Caco-2 (cell line): ENCODE measurements at regions not wholly inside any gene's neighbourhood (a gene's known extent, or its start where the extent isn't known, plus 50 kb on each side); places are given as distances from the start of the nearest gene placed in this dataset.
"Not testable (repeated sequence)": the region's sequence is repeated elsewhere in the genome, so short reads cannot be mapped to it uniquely, and the experiment has no call there.

Source experiments
- BruUV-seq: library from RNA; stranded (reverse); fragments of 400-500 nt; replicated peaks from 2 replicates; lab custom pipeline; 2021; lab: Mats Ljungman, UMichigan
- CTCF ChIA-PET: fragments of 300-600 bp; sonication (Branson Sonifier 250); formaldehyde crosslinking; loops from one replicate; lab custom pipeline; 2022; ENCODE audit warnings: antibody characterized with exemption; lab: Charles Lee
- POLR2A ChIA-PET: fragments of 300-600 bp; sonication (Branson Sonifier 250); formaldehyde crosslinking; loops from one replicate; lab custom pipeline; 2022; ENCODE audit warnings: antibody characterized with exemption; lab: Charles Lee
- DNase-seq, 2 experiments: peaks; one replicate each; pipeline versions ENCODE4 v3.0.0 to v3.0.0-alpha.2; 2020 to 2022
- H3K27me3 ChIP-seq: replicated peaks from 2 replicates; pipeline ENCODE4 v1.6.0; 2011; ENCODE audit warnings: low read length; ENCODE audit not compliant: control insufficient read depth, insufficient read depth
- H3K36me3 ChIP-seq: 2 replicates; pipeline ENCODE4 v1.5.1; 2011; ENCODE audit warnings: low read length; ENCODE audit not compliant: control insufficient read depth, insufficient read depth
- H3K4me1 ChIP-seq: fragments of 250-450 bp; sonication (Bioruptor Pico); 2 replicates; pipeline ENCODE4 v1.5.1; 2020; ENCODE audit warnings: mild to moderate bottlenecking
- H3K4me3 ChIP-seq: 2 replicates; pipeline ENCODE4 v1.5.1; 2011; ENCODE audit warnings: low read depth, mild to moderate bottlenecking, control low read depth, low read length
- H3K9me3 ChIP-seq: fragments of 250-450 bp; sonication (Bioruptor Pico); 2 replicates; pipeline ENCODE4 v1.5.1; 2020; ENCODE audit warnings: mild to moderate bottlenecking, moderate library complexity
- H3K27ac Mint-ChIP-seq: one replicate; pipeline ENCODE4 v1.8.0; 2022; ENCODE audit warnings: mixed read lengths; ENCODE audit not compliant: unreplicated experiment
- H3K27me3 Mint-ChIP-seq: one replicate; pipeline ENCODE4 v1.8.0; 2022; ENCODE audit warnings: mixed read lengths; ENCODE audit not compliant: insufficient read depth, unreplicated experiment
- H3K36me3 Mint-ChIP-seq: one replicate; pipeline ENCODE4 v1.8.0; 2022; ENCODE audit warnings: mild to moderate bottlenecking, mixed read lengths; ENCODE audit not compliant: insufficient read depth, unreplicated experiment
- H3K4me1 Mint-ChIP-seq: one replicate; pipeline ENCODE4 v1.8.0; 2022; ENCODE audit warnings: low read depth, mixed read lengths; ENCODE audit not compliant: unreplicated experiment
- H3K4me3 Mint-ChIP-seq: one replicate; pipeline ENCODE4 v1.8.0; 2022; ENCODE audit warnings: mild to moderate bottlenecking, moderate library complexity, mixed read lengths; ENCODE audit not compliant: unreplicated experiment
- H3K9me3 Mint-ChIP-seq: one replicate; pipeline ENCODE4 v1.8.0; 2022; ENCODE audit warnings: mixed read lengths; ENCODE audit not compliant: unreplicated experiment
- intact Hi-C: fragments of 100-400 bp; cut with micrococcal nuclease; formaldehyde crosslinking; loops from one replicate; pipeline ENCODE4 v1.10.0; 2022; ENCODE audit not compliant: unreplicated experiment
- TF ChIP-seq, protein P1 (sequence below), 2 experiments: fragments of 200-600 bp in 1 of 2; IDR thresholded peaks; 1 replicate in 1 of 2; 2 replicates in 1 of 2; pipeline versions ENCODE4 v1.5.1 to v1.8.0; 2011 to 2022; ENCODE audit warnings: antibody characterized with exemption in 1 of 2, control low read depth in 1 of 2, inconsistent platforms in 1 of 2, low read depth in 1 of 2, low read length in 1 of 2, mild to moderate bottlenecking in 1 of 2, moderate library complexity in 1 of 2; ENCODE audit not compliant: insufficient read depth in 1 of 2, severe bottlenecking in 1 of 2, unreplicated experiment in 1 of 2

DNA sequence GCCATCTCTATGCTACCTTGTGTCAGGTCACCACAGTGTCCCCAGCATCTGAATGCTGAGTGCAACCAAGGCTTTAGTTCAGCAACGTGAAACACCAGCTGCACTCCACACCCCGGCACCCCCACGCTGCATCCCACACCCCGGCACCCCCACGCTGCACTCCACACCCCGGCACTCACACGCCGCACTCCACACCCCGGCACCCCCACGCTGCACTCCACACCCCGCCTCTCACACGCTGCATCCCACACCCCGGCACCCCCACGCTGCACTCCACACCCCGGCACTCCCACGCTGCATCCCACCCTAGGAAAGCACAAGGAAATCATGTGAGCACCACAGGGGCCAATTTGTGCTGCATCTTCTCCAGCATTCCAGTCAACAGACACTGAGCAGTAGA is 199.8 kb upstream of the FRG1 start:
- Mint-ChIP-seq H3K9me3 (no peaks in the 10 kb centered on the region), H3K36me3 (no peaks in the 10 kb centered on the region), H3K4me3 (no peak overlapping the region), H3K4me1 (no peaks in the 10 kb centered on the region), H3K27me3 (no peaks in the 10 kb centered on the region), H3K27ac (no peak overlapping the region)
- BruUV-seq = no TSS peak
- ChIA-PET CTCF (no interaction called here), POLR2A (no interaction called here)
- no peaks in the 10 kb centered on the region for H3K4me1 ChIP-seq
- no peaks in the 10 kb centered on the region for H3K27me3 ChIP-seq
- no peak for DNase-seq
- no peaks in the 10 kb centered on the region for H3K9me3 ChIP-seq
- TF ChIP-seq, protein P1, sequence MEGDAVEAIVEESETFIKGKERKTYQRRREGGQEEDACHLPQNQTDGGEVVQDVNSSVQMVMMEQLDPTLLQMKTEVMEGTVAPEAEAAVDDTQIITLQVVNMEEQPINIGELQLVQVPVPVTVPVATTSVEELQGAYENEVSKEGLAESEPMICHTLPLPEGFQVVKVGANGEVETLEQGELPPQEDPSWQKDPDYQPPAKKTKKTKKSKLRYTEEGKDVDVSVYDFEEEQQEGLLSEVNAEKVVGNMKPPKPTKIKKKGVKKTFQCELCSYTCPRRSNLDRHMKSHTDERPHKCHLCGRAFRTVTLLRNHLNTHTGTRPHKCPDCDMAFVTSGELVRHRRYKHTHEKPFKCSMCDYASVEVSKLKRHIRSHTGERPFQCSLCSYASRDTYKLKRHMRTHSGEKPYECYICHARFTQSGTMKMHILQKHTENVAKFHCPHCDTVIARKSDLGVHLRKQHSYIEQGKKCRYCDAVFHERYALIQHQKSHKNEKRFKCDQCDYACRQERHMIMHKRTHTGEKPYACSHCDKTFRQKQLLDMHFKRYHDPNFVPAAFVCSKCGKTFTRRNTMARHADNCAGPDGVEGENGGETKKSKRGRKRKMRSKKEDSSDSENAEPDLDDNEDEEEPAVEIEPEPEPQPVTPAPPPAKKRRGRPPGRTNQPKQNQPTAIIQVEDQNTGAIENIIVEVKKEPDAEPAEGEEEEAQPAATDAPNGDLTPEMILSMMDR (IDR thresholded peaks at IDR 0.05; ENCODE audit: insufficient read depth in 1 of 2, low read depth in 1 of 2, low read length in 1 of 2, severe bottlenecking in 1 of 2, unreplicated experiment in 1 of 2) = no peak
- no peaks in the 10 kb centered on the region for H3K36me3 ChIP-seq
- intact Hi-C loops = no loop called here
- no peak overlapping the region for H3K4me3 ChIP-seq

DNA sequence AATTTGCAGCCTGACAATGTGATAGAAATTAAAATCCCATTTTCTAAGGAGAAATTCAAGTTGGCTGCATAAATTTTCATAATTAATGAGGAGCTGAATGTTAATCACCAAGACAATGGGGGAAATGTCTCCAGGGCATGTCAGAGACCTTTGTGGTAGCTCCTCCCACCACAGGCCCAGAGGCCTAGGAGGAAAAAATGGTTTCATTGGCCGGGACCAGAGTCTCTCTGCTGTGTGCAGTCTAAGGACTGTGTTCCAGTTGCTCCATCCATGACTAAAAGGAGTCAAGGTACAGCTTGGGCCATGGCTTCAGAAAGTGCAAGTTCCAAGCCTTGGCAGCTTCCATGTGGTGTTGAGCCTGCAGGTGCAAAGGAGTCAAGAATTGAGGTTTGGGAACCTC is 187.6 kb upstream of the FRG1 start:
- POLR2A ChIA-PET = not testable (repeated sequence)

DNA sequence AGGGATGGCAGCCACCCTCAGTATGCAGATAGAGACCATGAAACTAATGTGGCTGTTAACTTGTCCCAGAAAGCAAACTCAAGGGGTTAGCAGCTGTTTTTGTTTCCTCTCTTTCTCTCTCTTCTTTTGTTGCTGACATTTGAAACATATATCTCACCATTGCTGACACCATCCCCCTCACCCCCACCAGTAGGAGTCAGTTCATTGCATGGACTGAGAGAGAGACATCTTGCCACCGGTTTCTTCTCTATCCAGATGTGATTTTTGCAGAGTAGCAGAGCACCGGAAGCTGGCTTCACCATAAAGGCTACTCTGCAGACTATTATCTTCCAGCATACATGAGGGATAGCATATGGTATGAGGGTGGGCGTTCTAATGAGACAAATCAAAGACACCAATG is 177.1 kb upstream of the FRG1 start:
- no TSS peak for BruUV-seq
- H3K27ac Mint-ChIP-seq = no peak overlapping the region
- intact Hi-C loops = no loop called here
- H3K9me3 Mint-ChIP-seq = no peaks in the 10 kb centered on the region
- no peaks in the 10 kb centered on the region for H3K36me3 Mint-ChIP-seq
- POLR2A ChIA-PET = no interaction called here
- DNase-seq = no peak
- no peak overlapping the region for H3K4me3 ChIP-seq
- H3K4me1 Mint-ChIP-seq = no peaks in the 10 kb centered on the region
- H3K36me3 ChIP-seq = no peaks in the 10 kb centered on the region
- TF ChIP-seq, protein P1 (IDR thresholded peaks at IDR 0.05; ENCODE audit: insufficient read depth in 1 of 2, low read depth in 1 of 2, low read length in 1 of 2, severe bottlenecking in 1 of 2, unreplicated experiment in 1 of 2) = no peak
- H3K9me3 ChIP-seq = no peaks in the 10 kb centered on the region
- H3K27me3 Mint-ChIP-seq = no peaks in the 10 kb centered on the region
- no peaks in the 10 kb centered on the region for H3K4me1 ChIP-seq
- no peaks in the 10 kb centered on the region for H3K27me3 ChIP-seq
- CTCF ChIA-PET = no interaction called here
- no peak overlapping the region for H3K4me3 Mint-ChIP-seq

More for the DNA sequence above, 187.6 kb upstream of the FRG1 start:
- CTCF ChIA-PET, H3K27me3 Mint-ChIP-seq, H3K36me3 ChIP-seq, H3K4me1 Mint-ChIP-seq, DNase-seq, BruUV-seq, H3K4me1 ChIP-seq, H3K9me3 Mint-ChIP-seq, intact Hi-C loops, H3K27ac Mint-ChIP-seq, H3K9me3 ChIP-seq, H3K4me3 Mint-ChIP-seq, H3K4me3 ChIP-seq, H3K36me3 Mint-ChIP-seq, H3K27me3 ChIP-seq: not testable (repeated sequence)

DNA sequence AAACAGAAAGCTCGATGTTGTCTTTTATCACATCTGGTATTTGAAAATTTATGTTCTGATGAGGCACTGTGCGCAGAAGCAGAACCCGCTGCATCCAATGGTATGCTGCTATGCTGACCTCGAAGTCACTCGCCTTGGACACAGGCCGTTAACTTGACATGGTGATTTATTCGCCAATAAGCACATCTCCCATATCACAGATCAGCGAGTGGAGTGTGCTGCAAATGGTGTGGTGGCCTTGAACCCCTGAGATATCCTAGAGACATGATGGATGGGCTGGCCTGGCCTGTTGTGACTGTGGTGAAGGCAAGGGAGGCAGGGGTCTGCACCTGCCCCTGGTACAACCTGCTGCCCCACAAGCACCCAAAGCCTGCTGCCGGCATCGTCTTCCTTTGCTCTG is 175.4 kb upstream of the FRG1 start:
- Mint-ChIP-seq H3K27me3 (no peaks in the 10 kb centered on the region), H3K4me1 (no peaks in the 10 kb centered on the region), H3K27ac (no peak overlapping the region), H3K36me3 (no peaks in the 10 kb centered on the region), H3K9me3 (no peaks in the 10 kb centered on the region), H3K4me3 (no peak overlapping the region)
- Histone ChIP-seq H3K9me3 (no peaks in the 10 kb centered on the region), H3K27me3 (no peaks in the 10 kb centered on the region), H3K4me1 (no peaks in the 10 kb centered on the region), H3K4me3 (no peak overlapping the region), H3K36me3 (no peaks in the 10 kb centered on the region)
- BruUV-seq = no TSS peak
- intact Hi-C loops = no loop called here
- ChIA-PET POLR2A (no interaction called here), CTCF (no interaction called here)
- DNase-seq = no peak
- TF ChIP-seq, protein P1 (IDR thresholded peaks at IDR 0.05; ENCODE audit: insufficient read depth in 1 of 2, low read depth in 1 of 2, low read length in 1 of 2, severe bottlenecking in 1 of 2, unreplicated experiment in 1 of 2) = no peak
